Smooth muscle cell (in vitro differentiated cells): ENCODE measurements at regions not wholly inside any gene's neighbourhood (a gene's known extent, or its start where the extent isn't known, plus 50 kb on each side); places are given as distances from the start of the nearest gene placed in this dataset.

Experiments
- DNase-seq: peaks from one replicate; lab custom pipeline; 2025; ENCODE audit not compliant: unreplicated experiment; lab: John Stamatoyannopoulos, UW
- H2AFZ ChIP-seq: fragments of 200-600 bp; sonication (generic); 2 replicates; pipeline ENCODE4 v1.6.0; 2016; ENCODE audit warnings: antibody characterized with exemption, low read depth, mild to moderate bottlenecking
- H3F3A ChIP-seq: fragments of 200-600 bp; sonication (generic); 2 replicates; pipeline ENCODE4 v1.6.0; 2017; ENCODE audit warnings: antibody characterized with exemption, low read depth
- H3K27ac ChIP-seq: fragments of 200-600 bp; sonication (generic); 2 replicates; pipeline ENCODE4 v1.5.1; 2016; ENCODE audit warnings: low read depth, mild to moderate bottlenecking
- H3K27me3 ChIP-seq: fragments of 200-600 bp; sonication (generic); 2 replicates; pipeline ENCODE4 v1.6.1; 2016; ENCODE audit warnings: low read depth, mild to moderate bottlenecking
- H3K36me3 ChIP-seq: fragments of 200-600 bp; sonication (generic); 2 replicates; pipeline ENCODE4 v1.5.1; 2016; ENCODE audit warnings: low read depth
- H3K4me1 ChIP-seq: fragments of 200-600 bp; sonication (generic); 2 replicates; pipeline ENCODE4 v1.5.1; 2016; ENCODE audit warnings: low read depth
- H3K4me2 ChIP-seq: fragments of 200-600 bp; sonication (generic); 2 replicates; pipeline ENCODE4 v1.6.0; 2016; ENCODE audit warnings: mild to moderate bottlenecking
- H3K4me3 ChIP-seq: fragments of 200-600 bp; sonication (generic); 2 replicates; pipeline ENCODE4 v1.5.1; 2016; ENCODE audit warnings: mild to moderate bottlenecking
- H3K79me2 ChIP-seq: fragments of 200-600 bp; sonication (generic); 2 replicates; pipeline ENCODE4 v1.6.0; 2016; ENCODE audit warnings: low read depth, mild to moderate bottlenecking
- H3K9ac ChIP-seq: fragments of 200-600 bp; sonication (generic); 2 replicates; pipeline ENCODE4 v1.6.0; 2016; ENCODE audit warnings: low read depth
- H3K9me3 ChIP-seq: fragments of 200-600 bp; sonication (generic); replicated peaks from 2 replicates; pipeline ENCODE4 v1.5.1; 2016; ENCODE audit warnings: low read depth
- H4K20me1 ChIP-seq: fragments of 200-600 bp; sonication (generic); 2 replicates; pipeline ENCODE4 v1.6.0; 2016; ENCODE audit warnings: low read depth
- CTCF ChIP-seq: fragments of 200-600 bp; sonication (generic); IDR thresholded peaks from 2 replicates; pipeline ENCODE4 v1.5.1; 2017; ENCODE audit warnings: borderline replicate concordance, mild to moderate bottlenecking, antibody characterized with exemption; ENCODE audit not compliant: insufficient read depth, poor library complexity, severe bottlenecking
- WGBS: methylation state at CpG from one replicate; pipeline ENCODE4 v1.1.7; 2016; ENCODE audit warnings: low lambda C conversion rate; 5-methylcytosine and 5-hydroxymethylcytosine counted together

DNA sequence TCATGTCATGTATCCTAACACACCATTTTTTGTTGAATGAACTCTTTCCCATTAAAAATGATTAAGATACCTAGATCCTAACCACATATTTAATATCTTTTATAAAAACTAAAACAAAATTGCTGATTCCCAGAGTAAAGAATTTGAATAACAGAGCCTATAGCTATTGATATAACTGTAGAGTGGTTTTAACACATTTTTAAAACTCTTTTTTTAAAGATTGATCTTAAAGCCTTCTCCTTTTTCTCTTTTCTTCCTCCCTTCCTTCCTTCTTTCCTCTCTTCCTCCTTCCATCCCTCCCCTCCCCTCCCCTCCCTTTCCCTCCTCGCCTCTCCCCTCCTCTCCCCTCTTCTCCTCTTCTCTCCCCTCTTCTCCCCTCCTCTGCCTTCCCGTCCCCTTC lies 605.4 kb upstream of the FZD8 start:
- WGBS: 7% methylated on average over 2 of the region's 2 CpGs
- Histone ChIP-seq H3K9ac (no peak overlapping the region), H3K4me3 (no peak overlapping the region), H3K27me3 (peaks cover 7% of the 10 kb centered on the region), H3K27ac (no peak overlapping the region), H3K4me1 (no peaks in the 10 kb centered on the region), H3K36me3 (no peaks in the 10 kb centered on the region), H4K20me1 (no peaks in the 10 kb centered on the region), H3K9me3 (no peaks in the 10 kb centered on the region), H3K79me2 (no peaks in the 10 kb centered on the region), H3F3A (no peaks in the 10 kb centered on the region), H2AFZ (no peak overlapping the region), H3K4me2 (no peak overlapping the region)
- TF ChIP-seq CTCF: no peak
- no peak for DNase-seq

DNA sequence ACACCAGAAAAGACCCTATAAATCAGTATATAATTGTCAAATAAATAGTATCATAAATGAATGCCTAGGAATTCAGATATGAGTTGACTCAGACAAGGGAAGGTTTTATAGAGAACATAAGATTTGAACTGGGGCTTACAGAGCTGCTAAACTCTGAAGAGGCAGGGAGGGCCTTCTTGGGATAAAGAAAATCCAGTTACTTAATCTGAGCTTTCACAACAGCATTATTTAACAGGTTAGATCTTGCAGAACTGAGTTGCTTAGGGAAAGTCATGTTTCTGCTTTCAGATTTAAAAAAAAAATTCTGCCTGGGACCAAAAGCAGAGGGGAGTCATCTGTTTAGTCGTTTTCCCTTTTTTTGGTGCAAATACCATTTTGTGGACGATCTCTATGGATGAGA lies 594.8 kb upstream of the FZD8 start:
- no peaks in the 10 kb centered on the region for H3K27me3 ChIP-seq
- H3F3A ChIP-seq: no peaks in the 10 kb centered on the region
- no peak for TF ChIP-seq CTCF
- H3K4me3 ChIP-seq: no peak overlapping the region
- WGBS: 74% methylated on average over 2 of the region's 2 CpGs
- DNase-seq: no peak
- H3K27ac ChIP-seq: no peak overlapping the region
- H3K4me2 ChIP-seq: no peak overlapping the region
- H3K36me3 ChIP-seq: no peaks in the 10 kb centered on the region
- no peak overlapping the region for H2AFZ ChIP-seq
- H3K9ac ChIP-seq: no peak overlapping the region
- H3K9me3 ChIP-seq: no peaks in the 10 kb centered on the region
- no peaks in the 10 kb centered on the region for H4K20me1 ChIP-seq
- no peaks in the 10 kb centered on the region for H3K79me2 ChIP-seq
- no peaks in the 10 kb centered on the region for H3K4me1 ChIP-seq

- 35% methylated on average over 1 of the region's 1 CpG for WGBS
- Histone ChIP-seq H3K4me3 (no peak overlapping the region), H3K4me2 (no peak overlapping the region), H3K79me2 (no peaks in the 10 kb centered on the region), H3K9ac (no peak overlapping the region), H3K9me3 (no peaks in the 10 kb centered on the region), H3K36me3 (no peaks in the 10 kb centered on the region), H3K27ac (no peak overlapping the region), H3F3A (no peaks in the 10 kb centered on the region), H4K20me1 (no peaks in the 10 kb centered on the region), H3K27me3 (no peaks in the 10 kb centered on the region), H3K4me1 (no peaks in the 10 kb centered on the region), H2AFZ (no peak overlapping the region)
- DNase-seq: no peak
- TF ChIP-seq CTCF: no peak
These were observed 594.2 kb upstream of the FZD8 start for GRCh38 chr10:36236341-36236740.

- 88% methylated on average over 3 of the region's 3 CpGs for WGBS
These were observed 590.8 kb upstream of the FZD8 start for GRCh38 chr10:36232935-36233334.

More at GRCh38 chr10:36232935-36233334, 590.8 kb upstream of the FZD8 start:
- H3F3A ChIP-seq: no peaks in the 10 kb centered on the region
- no peaks in the 10 kb centered on the region for H3K36me3 ChIP-seq
- H3K79me2 ChIP-seq: no peaks in the 10 kb centered on the region
- H2AFZ ChIP-seq: no peak overlapping the region
- H3K9ac ChIP-seq: no peak overlapping the region
- H3K4me3 ChIP-seq: no peak overlapping the region
- DNase-seq: no peak
- no peaks in the 10 kb centered on the region for H3K27me3 ChIP-seq
- no peak overlapping the region for H3K27ac ChIP-seq
- no peak for TF ChIP-seq CTCF
- H3K4me2 ChIP-seq: no peak overlapping the region
- H4K20me1 ChIP-seq: no peaks in the 10 kb centered on the region
- H3K9me3 ChIP-seq: no peaks in the 10 kb centered on the region
- no peaks in the 10 kb centered on the region for H3K4me1 ChIP-seq
